HepG2 (cell line): ENCODE measurements at regions not wholly inside any gene's neighbourhood (a gene's known extent, or its start where the extent isn't known, plus 50 kb on each side); places are given as distances from the start of the nearest gene placed in this dataset.

Experiments used
- ATAC-seq: fragments of 200-7000 bp; cut with Tn5 transposase; 3 replicates; pipeline ENCODE4 v1.9.1; 2020; ENCODE audit warnings: mild to moderate bottlenecking, moderate library complexity
- BruUV-seq: library from RNA; stranded (reverse); fragments of 400-500 nt; replicated peaks from 2 replicates; lab custom pipeline; 2021; lab: Mats Ljungman, UMichigan
- CTCF ChIA-PET: fragments of 300-600 bp; formaldehyde crosslinking; extraction: SDS; loops from one replicate; lab custom pipeline; 2021; ENCODE audit warnings: low total read pairs, inconsistent platforms, low intra/inter-chr PET ratio; lab: Yijun Ruan, JAX
- POLR2A ChIA-PET: fragments of 350-600 bp; sonication (Branson Sonifier 250); formaldehyde crosslinking; loops from one replicate; lab custom pipeline; 2020; ENCODE audit warnings: antibody characterized with exemption, inconsistent platforms; lab: Yijun Ruan, JAX
- DNase-seq: peaks from one replicate; pipeline ENCODE4 v3.0.0-alpha.2; 2015; ENCODE audit warnings: low spot score
- FAIRE-seq: peaks from 3 replicates; lab custom pipeline; 2011; peaks lifted over from hg19 to GRCh38; lab: Jason Lieb, UNC
- H2AFZ ChIP-seq: one replicate; pipeline ENCODE4 v1.6.1; 2011; ENCODE audit warnings: low read length, inconsistent platforms
- H3K27ac ChIP-seq: fragments of 300-600 bp; 3 replicates; pipeline ENCODE4 v1.8.0; 2011; ENCODE audit warnings: mixed run types, mild to moderate bottlenecking, mixed read lengths, low read length, inconsistent platforms; ENCODE audit not compliant: insufficient read depth; ENCODE audit errors: extremely low read length
- H3K27me3 ChIP-seq, 2 experiments: fragments of 200-600 bp in 1 of 2; 2 replicates in 1 of 2; 3 replicates in 1 of 2; pipeline versions ENCODE4 v1.6.0 to v1.8.0; 2011; ENCODE audit warnings: low read length in 2 of 2, mild to moderate bottlenecking in 2 of 2, moderate library complexity in 2 of 2, inconsistent platforms in 1 of 2; ENCODE audit not compliant: insufficient read depth in 2 of 2, control insufficient read depth in 1 of 2
- H3K36me3 ChIP-seq, 2 experiments: fragments of 200-600 bp in 1 of 2; replicated peaks in 1 of 2; 2 replicates in 1 of 2; 3 replicates in 1 of 2; pipeline versions ENCODE4 v1.5.1 to v1.8.0; 2011; ENCODE audit warnings: low read length in 2 of 2, inconsistent platforms in 1 of 2; ENCODE audit not compliant: insufficient read depth in 2 of 2, control insufficient read depth in 1 of 2
- H3K4me1 ChIP-seq: 2 replicates; pipeline ENCODE4 v1.5.1; 2012; ENCODE audit warnings: low read length, inconsistent platforms; ENCODE audit not compliant: insufficient read depth
- H3K4me2 ChIP-seq: 2 replicates; pipeline ENCODE4 v1.6.0; 2011; ENCODE audit warnings: low read depth, low read length, inconsistent platforms
- H3K4me3 ChIP-seq, 3 experiments: fragments of 200-600 bp in 1 of 3; sonication (generic), shearing (Covaris generic) in 1 of 3; replicated peaks in 1 of 3; 2 replicates each; pipeline ENCODE4 v1.5.1; 2011 to 2016; ENCODE audit warnings: low read length in 3 of 3, inconsistent platforms in 2 of 3, low read depth in 2 of 3, mild to moderate bottlenecking in 2 of 3, control low read depth in 1 of 3, mixed read lengths in 1 of 3; ENCODE audit not compliant: insufficient read depth in 1 of 3
- H3K79me2 ChIP-seq: one replicate; pipeline ENCODE4 v1.6.1; 2011; ENCODE audit warnings: low read length, inconsistent platforms; ENCODE audit not compliant: insufficient read depth
- H3K9ac ChIP-seq: 2 replicates; pipeline ENCODE4 v1.6.0; 2011; ENCODE audit warnings: mild to moderate bottlenecking, low read depth, low read length, inconsistent platforms; ENCODE audit not compliant: insufficient read depth
- H3K9me3 ChIP-seq: 2 replicates; pipeline ENCODE4 v1.5.1; 2012; ENCODE audit warnings: mild to moderate bottlenecking, low read length
- H4K20me1 ChIP-seq: 2 replicates; pipeline ENCODE4 v1.6.0; 2011; ENCODE audit warnings: inconsistent platforms, mild to moderate bottlenecking, low read length, moderate library complexity; ENCODE audit not compliant: insufficient read depth
- BRD4 ChIP-seq: sonication (generic); formaldehyde crosslinking; IDR thresholded peaks from 2 replicates; pipeline ENCODE4 v1.4.0; 2020; ENCODE audit warnings: missing genetic modification reagents
- ETV5 ChIP-seq: IDR thresholded peaks from 2 replicates; pipeline ENCODE4 v1.6.1; 2018; ENCODE audit warnings: missing biosample characterization, missing genetic modification reagents, inconsistent platforms, borderline replicate concordance
- HHEX ChIP-seq: IDR thresholded peaks from 2 replicates; pipeline ENCODE4 v1.6.1; 2016; ENCODE audit warnings: control low read depth
- JDP2 ChIP-seq: sonication (generic); formaldehyde crosslinking; IDR thresholded peaks from 2 replicates; pipeline ENCODE4 v1.8.1; 2022; ENCODE audit warnings: missing genetic modification reagents, borderline replicate concordance
- LCORL ChIP-seq, 2 experiments: fragments of 450-650 bp in 1 of 2; sonication (generic) in 1 of 2; formaldehyde crosslinking in 1 of 2; IDR thresholded peaks; 2 replicates each; pipeline versions ENCODE4 v1.5.0 to v1.6.1; 2017 to 2020; ENCODE audit warnings: antibody characterized with exemption in 1 of 2, missing genetic modification reagents in 1 of 2
- NFYB ChIP-seq: sonication (generic); formaldehyde crosslinking; IDR thresholded peaks from 2 replicates; pipeline ENCODE4 v1.4.0; 2020; ENCODE audit warnings: missing genetic modification reagents
- RBM39 ChIP-seq: fragments of 200-400 bp; formaldehyde crosslinking; IDR thresholded peaks from one replicate; pipeline ENCODE4 v1.6.1; 2018; ENCODE audit warnings: antibody characterized with exemption, mild to moderate bottlenecking, low read depth, low read length; ENCODE audit not compliant: poor library complexity, severe bottlenecking
- RXRB ChIP-seq: IDR thresholded peaks from 2 replicates; pipeline ENCODE4 v1.6.1; 2016; ENCODE audit warnings: borderline replicate concordance, missing genetic modification reagents, missing compliant biosample characterization
- ZBTB34 ChIP-seq: sonication (generic); formaldehyde crosslinking; IDR thresholded peaks from 2 replicates; pipeline ENCODE4 v1.8.0; 2022; ENCODE audit warnings: mild to moderate bottlenecking, missing genetic modification reagents
- ZNF318 ChIP-seq: sonication (generic); formaldehyde crosslinking; IDR thresholded peaks from 2 replicates; pipeline ENCODE4 v1.4.0; 2020; ENCODE audit warnings: mild to moderate bottlenecking, missing genetic modification reagents
- ZNF570 ChIP-seq: sonication (generic); formaldehyde crosslinking; IDR thresholded peaks from 2 replicates; pipeline ENCODE4 v1.4.0; 2020; ENCODE audit warnings: mild to moderate bottlenecking, missing genetic modification reagents, borderline replicate concordance
- WGBS: methylation state at CpG from one replicate; pipeline ENCODE4 v1.1.6; 2017; ENCODE audit warnings: low lambda C conversion rate; 5-methylcytosine and 5-hydroxymethylcytosine counted together
- in situ Hi-C: cut with HindIII; loops from 2 replicates; pipeline ENCODE4 v1.10.0; 2017; ENCODE audit warnings: low pct_unique_long_range_greater_than_20kb; ENCODE audit not compliant: extremely low pct_ligation_motif_present
- intact Hi-C: fragments of 100-400 bp; cut with micrococcal nuclease; formaldehyde crosslinking; loops from one replicate; pipeline ENCODE4 v1.10.0; 2022; ENCODE audit not compliant: unreplicated experiment

DNA sequence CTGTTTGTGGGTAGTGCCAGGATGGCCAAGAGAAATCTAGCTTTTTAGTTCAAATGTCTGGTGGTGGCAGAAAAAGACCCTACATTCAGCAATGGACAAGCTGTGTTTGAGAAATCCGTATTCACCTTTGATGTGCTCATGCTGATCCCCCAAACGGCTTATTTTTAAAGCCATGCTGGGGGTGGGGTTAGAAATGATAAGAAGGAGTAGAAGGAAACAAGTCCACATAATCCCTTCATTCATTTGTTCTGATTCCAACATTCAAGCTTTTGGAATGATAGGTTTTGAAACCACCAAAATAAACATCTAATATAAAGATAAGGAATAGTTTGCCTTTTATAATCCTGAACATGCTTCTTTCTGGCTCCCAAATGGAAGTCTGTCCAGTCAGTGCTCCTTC, 92.0 kb upstream of the DKK2 start (continued):
- no peak for TF ChIP-seq RBM39
- no peak for TF ChIP-seq LCORL (IDR thresholded peaks at IDR 0.05)
- TF ChIP-seq LCORL (CRISPR knock-in tag; IDR thresholded peaks at IDR 0.05) = no peak
- TF ChIP-seq RXRB = no peak

DNA sequence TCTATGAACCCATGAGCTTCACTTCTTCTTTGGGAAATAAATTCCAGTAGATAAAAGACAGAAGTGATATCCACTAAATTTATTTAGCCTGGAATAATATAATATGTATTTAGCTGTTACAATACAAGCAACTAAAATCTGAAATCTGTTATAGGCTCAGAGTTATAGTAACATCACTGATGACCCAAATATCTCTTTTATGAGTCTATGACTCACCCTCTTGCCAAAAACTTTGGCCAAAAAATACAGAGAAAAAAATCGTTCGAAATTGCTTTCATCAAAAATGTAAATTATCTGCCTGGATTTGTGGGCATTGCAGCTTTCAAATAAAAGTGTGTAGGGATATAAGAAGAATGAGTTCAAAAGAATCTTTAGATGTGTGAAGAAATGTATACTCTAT, 89.4 kb upstream of the DKK2 start:
- Histone ChIP-seq H3K4me1 (no peaks in the 10 kb centered on the region), H4K20me1 (no peaks in the 10 kb centered on the region), H3K4me2 (no peak overlapping the region), H3K27ac (no peak overlapping the region), H2AFZ (no peak overlapping the region), H3K9me3 (no peaks in the 10 kb centered on the region), H3K36me3 (no peaks in the 10 kb centered on the region), H3K27me3 (no peaks in the 10 kb centered on the region), H3K9ac (no peak overlapping the region), H3K79me2 (no peaks in the 10 kb centered on the region), H3K4me3 (no peak overlapping the region)
- BruUV-seq = no TSS peak
- intact Hi-C loops = no loop called here
- POLR2A ChIA-PET = no interaction called here
- FAIRE-seq = no peak
- 0% methylated on average over 2 of the region's 2 CpGs for WGBS
- CTCF ChIA-PET = no interaction called here
- no peak for DNase-seq
- in situ Hi-C loops = no loop called here
- ATAC-seq = no peak
- no peak for TF ChIP-seq JDP2 (CRISPR knock-in tag)
- no peak for TF ChIP-seq ETV5 (CRISPR knock-in tag)
- TF ChIP-seq ZBTB34 (CRISPR knock-in tag) = no peak
- no peak for TF ChIP-seq ZNF318 (CRISPR knock-in tag)
- TF ChIP-seq ZNF570 (CRISPR knock-in tag) = no peak
- no peak for TF ChIP-seq HHEX (CRISPR knock-in tag)
- no peak for TF ChIP-seq BRD4
- no peak for TF ChIP-seq NFYB (CRISPR knock-in tag)
